ENCODE measurements at regions not wholly inside any gene's neighbourhood (a gene's known extent, or its start where the extent isn't known, plus 50 kb on each side); places are given as distances from the start of the nearest gene placed in this dataset.
"Not testable (repeated sequence)": the region's sequence is repeated elsewhere in the genome, so short reads cannot be mapped to it uniquely, and the experiment has no call there.

- DNase-seq (ENCODE audit: low spot score) = peak; percentile 89
These were observed 55.1 kb downstream of the ID4 start for GRCh38 chr6:19892260-19892659.

DNA sequence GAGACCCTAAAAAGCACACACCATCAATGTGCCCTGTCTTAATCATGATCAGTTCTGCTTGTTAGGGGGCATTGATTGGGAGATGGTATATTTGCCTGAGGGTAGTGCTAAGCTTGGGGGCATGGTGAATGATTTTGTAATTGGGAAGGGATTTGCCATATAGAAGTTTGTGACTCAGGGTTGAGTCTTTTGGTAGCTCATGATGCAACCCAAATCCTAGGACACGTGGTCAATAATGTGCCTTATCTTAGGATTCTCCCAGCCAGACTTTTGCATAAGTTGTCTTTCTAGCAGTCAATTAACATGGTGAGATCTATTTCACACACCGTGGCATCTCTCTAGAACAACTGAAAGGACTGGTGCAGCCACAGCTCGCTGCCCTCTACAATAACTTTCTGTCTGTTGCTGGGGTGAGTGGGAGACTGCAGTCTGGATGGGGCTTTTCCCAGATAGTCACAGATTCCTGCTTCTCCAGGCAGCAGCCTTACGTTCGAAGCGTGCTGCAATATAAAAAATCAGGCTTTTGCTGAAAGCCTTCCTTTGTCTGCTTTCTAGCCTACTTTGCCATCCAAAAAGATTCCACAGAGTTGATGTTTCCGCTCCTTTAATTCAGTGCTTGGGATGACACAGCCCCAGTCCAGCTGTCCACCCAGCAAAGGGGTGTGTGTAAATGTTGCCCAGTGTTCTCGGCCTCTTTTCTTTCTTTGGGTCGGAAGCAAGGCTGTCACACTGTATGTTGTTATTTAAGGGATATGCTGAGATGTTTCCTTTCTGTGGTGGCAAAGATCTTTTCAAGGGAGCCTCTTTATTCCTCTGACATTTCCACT, 58.9 kb downstream of the ID4 start:
- DNase-seq (ENCODE audit: low spot score) = no peak

GRCh38 chr6:19896693-19897010, 59.5 kb downstream of the ID4 start:
- DNase-seq (ENCODE audit: low spot score) = no peak

DNA sequence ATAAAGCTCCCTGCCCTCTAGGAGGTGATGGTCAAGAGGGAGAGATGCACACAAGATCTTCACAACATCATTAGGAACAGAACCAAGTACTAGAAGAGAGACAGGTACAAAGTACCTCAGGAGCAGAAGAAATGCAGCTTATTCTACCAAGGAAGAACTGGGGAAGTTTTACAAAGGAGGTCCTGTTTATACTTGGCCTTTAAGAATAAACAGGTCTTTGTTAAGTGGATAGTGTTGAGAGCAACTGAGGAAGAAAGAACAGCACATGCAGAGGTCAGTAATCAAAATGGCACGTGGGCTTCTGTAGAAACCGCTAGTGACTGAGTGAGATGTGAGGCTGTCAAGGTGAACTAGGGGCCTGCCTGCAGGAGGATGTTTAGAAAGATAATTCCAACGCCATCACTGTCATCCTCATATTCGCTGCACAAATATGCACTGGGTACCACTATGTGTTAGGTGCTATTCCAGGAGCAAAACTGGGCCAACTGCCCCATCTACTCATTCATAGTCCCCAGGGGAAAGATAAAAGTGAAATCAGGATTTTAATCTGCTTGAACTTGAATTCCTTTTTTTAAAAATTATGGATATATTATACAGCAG, 61.1 kb downstream of the ID4 start:
- no peak for DNase-seq (ENCODE audit: low spot score)

GRCh38 chr6:19902201-19902600, 65.0 kb downstream of the ID4 start:
- DNase-seq (ENCODE audit: low spot score) = no peak

DNA sequence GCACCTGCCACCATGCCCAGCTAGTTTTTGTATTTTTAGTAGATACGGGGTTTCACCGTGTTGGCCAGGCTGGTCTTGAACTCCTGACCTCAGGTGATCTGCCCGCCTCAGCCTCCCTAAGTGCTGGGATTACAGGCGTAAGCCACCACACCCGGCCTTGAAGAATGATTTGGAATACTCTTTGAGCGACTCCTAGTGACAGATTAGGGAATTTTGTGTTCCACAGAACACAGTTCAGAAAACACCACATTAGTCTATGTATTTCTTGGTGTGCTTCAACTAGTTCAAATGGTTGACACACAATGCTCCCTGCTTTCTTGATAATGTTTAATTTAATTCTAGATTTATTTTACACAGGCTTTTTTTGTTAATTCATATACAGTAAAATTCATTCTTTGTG, 67.2 kb downstream of the ID4 start:
- not testable (repeated sequence) for DNase-seq (ENCODE audit: low spot score)

DNA sequence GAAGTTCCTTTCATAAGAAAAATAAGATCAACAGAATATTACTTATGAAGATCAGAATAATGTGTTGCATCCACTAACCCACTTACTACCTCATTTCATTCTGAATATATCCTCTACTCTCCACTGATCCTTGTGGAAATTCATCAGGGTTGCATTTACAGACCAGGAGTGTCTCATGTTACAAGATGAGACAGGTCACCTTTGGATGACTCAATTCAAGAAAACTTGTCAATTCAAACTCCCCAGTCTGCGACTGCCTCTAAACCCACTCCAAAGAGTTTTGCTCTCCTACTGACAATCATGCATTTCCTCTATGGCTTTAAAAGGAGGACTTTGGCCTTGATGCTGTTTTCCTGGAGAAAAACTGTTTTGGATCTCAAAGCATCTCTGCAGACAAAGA, 68.4 kb downstream of the ID4 start:
- no peak for DNase-seq (ENCODE audit: low spot score)

GRCh38 chr6:19906171-19906570, 69.0 kb downstream of the ID4 start:
- no peak for DNase-seq (ENCODE audit: low spot score)

DNA sequence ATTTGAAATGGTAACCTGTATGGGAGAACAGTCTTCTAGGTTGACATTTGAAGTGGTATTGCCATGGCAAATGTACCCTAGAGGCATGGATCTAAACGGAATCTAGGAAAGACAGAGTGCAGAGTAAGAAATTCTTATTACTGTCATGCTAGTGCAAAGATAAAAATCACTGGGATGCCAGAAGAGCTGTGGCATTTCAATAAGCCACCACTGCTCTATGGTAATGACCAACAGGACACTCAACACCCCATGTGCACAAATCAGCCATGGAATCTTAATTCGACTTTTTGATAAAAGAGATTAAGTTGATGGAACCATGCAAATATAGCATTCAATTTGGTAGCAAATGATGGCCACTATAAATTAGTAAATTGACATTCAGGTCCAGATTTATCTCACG, 74.1 kb downstream of the ID4 start:
- DNase-seq (ENCODE audit: low spot score) = no peak

- DNase-seq (ENCODE audit: low spot score) = no peak
These were observed 81.3 kb downstream of the ID4 start for GRCh38 chr6:19918436-19918835.

- no peak for DNase-seq (ENCODE audit: low spot score)
These were observed 84.6 kb downstream of the ID4 start for GRCh38 chr6:19921786-19922185.

- no peak for DNase-seq (ENCODE audit: low spot score)
These were observed 88.4 kb downstream of the ID4 start for GRCh38 chr6:19925533-19925932.

DNA sequence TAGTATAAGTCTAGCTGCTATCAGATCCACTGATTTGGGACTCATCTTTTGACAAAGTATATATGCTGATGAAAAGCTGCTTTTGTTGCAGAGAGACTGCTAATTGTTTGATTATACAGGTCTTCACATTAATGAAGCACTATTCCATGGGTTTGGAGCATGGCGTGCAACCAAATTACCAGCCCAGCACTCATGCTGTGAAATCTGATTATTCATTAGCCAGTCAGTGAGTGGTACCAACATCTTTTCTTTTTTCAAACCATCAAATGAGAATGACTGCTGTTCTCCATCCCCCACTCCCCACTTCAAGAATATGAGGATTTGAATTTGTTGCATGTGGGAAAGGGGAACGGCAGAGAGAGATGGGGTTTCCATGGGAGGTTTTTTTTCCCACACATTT, 91.3 kb downstream of the ID4 start:
- DNase-seq (ENCODE audit: low spot score) = no peak

GRCh38 chr6:19929312-19929711, 92.1 kb downstream of the ID4 start:
- no peak for DNase-seq (ENCODE audit: low spot score)

- DNase-seq (ENCODE audit: low spot score) = no peak
These were observed 97.9 kb downstream of the ID4 start for GRCh38 chr6:19934996-19935591.

DNA sequence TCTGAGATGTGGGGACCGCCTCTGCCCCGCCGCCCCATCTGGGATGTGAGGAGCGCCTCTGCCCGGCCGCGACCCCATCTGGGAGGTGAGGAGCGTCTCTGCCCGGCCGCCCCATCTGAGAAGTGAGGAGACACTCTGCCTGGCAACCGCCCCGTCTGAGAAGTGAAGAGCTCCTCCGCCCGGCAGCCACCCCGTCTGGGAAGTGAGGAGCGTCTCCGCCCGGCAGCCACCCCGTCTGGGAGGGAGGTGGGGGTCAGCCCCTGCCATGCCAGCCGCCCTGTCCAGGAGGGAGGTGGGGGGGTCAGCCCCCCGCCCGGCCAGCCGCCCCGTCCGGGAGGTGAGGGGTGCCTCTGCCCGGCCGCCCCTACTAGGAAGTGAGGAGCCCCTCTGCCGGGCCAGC, 102.2 kb downstream of the ID4 start:
- DNase-seq (ENCODE audit: low spot score) = not testable (repeated sequence)

- not testable (repeated sequence) for DNase-seq (ENCODE audit: low spot score)
These were observed 102.8 kb downstream of the ID4 start for GRCh38 chr6:19939926-19940325.

GRCh38 chr6:19943042-19943441, 105.9 kb downstream of the ID4 start:
- DNase-seq (ENCODE audit: low spot score) = no peak

DNA sequence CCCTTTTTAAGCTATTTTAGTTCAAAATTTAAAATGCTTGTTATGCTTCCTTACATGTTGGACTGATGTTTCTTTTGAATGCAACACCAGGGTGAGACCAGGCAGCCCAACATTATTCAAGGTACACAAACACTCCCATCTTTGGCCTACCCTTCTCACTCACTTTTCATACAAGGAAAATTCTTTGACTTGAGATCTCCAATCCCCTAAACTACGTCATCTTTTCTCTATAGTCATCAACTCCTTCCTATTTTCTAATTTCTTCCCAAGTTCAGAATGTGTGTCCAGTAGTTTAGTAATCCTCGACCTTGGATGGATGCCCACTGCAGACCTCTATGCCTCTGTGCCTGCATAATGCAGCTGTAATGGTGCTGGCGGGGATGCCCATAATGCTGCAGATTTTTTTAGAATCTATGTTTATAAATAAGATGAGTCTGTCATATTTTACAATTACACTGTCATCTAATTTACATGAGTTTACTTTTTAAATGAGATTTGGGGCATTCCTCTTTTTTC, 108.7 kb downstream of the ID4 start:
- DNase-seq (ENCODE audit: low spot score) = no peak

GRCh38 chr6:19949155-19949554, 112.0 kb downstream of the ID4 start:
- DNase-seq (ENCODE audit: low spot score) = no peak

DNA sequence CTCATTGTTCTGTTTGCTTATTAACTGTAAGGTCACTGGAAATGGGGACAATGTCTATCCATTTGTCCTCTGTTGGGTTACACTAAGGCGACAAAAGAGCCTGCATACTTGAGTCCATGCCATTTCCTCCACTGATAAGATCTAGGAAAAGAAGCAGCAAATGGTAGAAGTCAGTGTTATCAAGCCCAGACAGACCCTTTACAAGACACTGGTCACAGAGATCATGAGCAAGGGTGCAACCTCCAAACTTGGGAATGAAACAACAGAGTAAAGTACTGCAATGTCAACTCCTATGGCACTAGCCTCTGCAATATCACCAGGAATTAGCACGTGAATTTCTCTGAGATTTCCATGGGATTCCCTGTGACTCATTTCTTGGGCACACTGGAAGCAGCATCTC, 126.9 kb downstream of the ID4 start:
- no peak for DNase-seq (ENCODE audit: low spot score)

- no peak for DNase-seq (ENCODE audit: low spot score)
These were observed 131.0 kb downstream of the ID4 start for GRCh38 chr6:19968201-19968600.

- DNase-seq (ENCODE audit: low spot score) = no peak
These were observed 135.1 kb downstream of the ID4 start for GRCh38 chr6:19972221-19972620.
